Chondrocyte (in vitro differentiated cells): ENCODE measurements at regions not wholly inside any gene's neighbourhood (a gene's known extent, or its start where the extent isn't known, plus 50 kb on each side); places are given as distances from the start of the nearest gene placed in this dataset.

Source experiments
- DNase-seq: peaks from one replicate; pipeline ENCODE4 v3.0.0; 2021; ENCODE audit warnings: mixed read lengths, low spot score
- H3K27ac Mint-ChIP-seq: one replicate; pipeline ENCODE4 v1.8.0; 2021; ENCODE audit warnings: mild to moderate bottlenecking, moderate library complexity, mixed read lengths; ENCODE audit not compliant: unreplicated experiment
- H3K27me3 Mint-ChIP-seq: 2 replicates; pipeline ENCODE4 v1.8.0; 2021; ENCODE audit warnings: low read depth, mixed read lengths
- H3K36me3 Mint-ChIP-seq: 2 replicates; pipeline ENCODE4 v1.8.0; 2021; ENCODE audit warnings: low read depth, mixed read lengths
- H3K4me1 Mint-ChIP-seq: 2 replicates; pipeline ENCODE4 v1.8.0; 2021; ENCODE audit warnings: low read depth, mild to moderate bottlenecking, mixed read lengths
- H3K4me3 Mint-ChIP-seq: one replicate; pipeline ENCODE4 v1.8.0; 2021; ENCODE audit warnings: mild to moderate bottlenecking, moderate library complexity, mixed read lengths; ENCODE audit not compliant: unreplicated experiment
- H3K9me3 Mint-ChIP-seq: 2 replicates; pipeline ENCODE4 v1.8.0; 2021; ENCODE audit warnings: low read depth, mixed read lengths
- TF ChIP-seq, protein P1 (sequence below): fragments of 200-600 bp; sonication (generic); IDR thresholded peaks from 2 replicates; pipeline ENCODE4 v1.5.0; 2021; ENCODE audit warnings: antibody characterized with exemption, mild to moderate bottlenecking, moderate library complexity

DNA sequence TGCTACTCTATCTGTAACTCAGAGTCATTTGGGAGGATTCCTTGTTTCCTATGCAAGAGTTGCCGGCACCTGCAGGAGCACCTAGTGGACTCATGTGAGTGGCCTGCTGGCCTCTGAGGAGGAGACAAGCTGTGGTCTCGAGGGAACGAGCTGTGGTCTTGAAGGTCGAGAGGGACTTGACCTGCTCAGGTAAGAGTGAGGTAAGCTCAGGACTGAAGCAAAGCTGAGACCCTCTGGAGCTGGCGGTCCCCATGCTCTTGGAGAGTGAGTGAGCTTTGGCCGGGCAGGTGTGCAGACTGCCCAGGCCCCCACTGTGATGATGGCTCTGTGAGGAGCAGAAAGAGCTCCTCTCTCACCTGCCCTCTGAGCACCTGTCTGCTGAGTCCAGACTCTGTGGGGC, 214.3 kb downstream of the MYLK4 start:
- TF ChIP-seq, protein P1, sequence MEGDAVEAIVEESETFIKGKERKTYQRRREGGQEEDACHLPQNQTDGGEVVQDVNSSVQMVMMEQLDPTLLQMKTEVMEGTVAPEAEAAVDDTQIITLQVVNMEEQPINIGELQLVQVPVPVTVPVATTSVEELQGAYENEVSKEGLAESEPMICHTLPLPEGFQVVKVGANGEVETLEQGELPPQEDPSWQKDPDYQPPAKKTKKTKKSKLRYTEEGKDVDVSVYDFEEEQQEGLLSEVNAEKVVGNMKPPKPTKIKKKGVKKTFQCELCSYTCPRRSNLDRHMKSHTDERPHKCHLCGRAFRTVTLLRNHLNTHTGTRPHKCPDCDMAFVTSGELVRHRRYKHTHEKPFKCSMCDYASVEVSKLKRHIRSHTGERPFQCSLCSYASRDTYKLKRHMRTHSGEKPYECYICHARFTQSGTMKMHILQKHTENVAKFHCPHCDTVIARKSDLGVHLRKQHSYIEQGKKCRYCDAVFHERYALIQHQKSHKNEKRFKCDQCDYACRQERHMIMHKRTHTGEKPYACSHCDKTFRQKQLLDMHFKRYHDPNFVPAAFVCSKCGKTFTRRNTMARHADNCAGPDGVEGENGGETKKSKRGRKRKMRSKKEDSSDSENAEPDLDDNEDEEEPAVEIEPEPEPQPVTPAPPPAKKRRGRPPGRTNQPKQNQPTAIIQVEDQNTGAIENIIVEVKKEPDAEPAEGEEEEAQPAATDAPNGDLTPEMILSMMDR = no peak
- no peaks in the 10 kb centered on the region for H3K27me3 Mint-ChIP-seq
- H3K4me3 Mint-ChIP-seq = no peak overlapping the region
- H3K9me3 Mint-ChIP-seq = peaks cover 4% of the 10 kb centered on the region
- peaks cover 11% of the 10 kb centered on the region for H3K4me1 Mint-ChIP-seq
- no peak overlapping the region for H3K27ac Mint-ChIP-seq
- no peak for DNase-seq
- H3K36me3 Mint-ChIP-seq = no peaks in the 10 kb centered on the region

DNA sequence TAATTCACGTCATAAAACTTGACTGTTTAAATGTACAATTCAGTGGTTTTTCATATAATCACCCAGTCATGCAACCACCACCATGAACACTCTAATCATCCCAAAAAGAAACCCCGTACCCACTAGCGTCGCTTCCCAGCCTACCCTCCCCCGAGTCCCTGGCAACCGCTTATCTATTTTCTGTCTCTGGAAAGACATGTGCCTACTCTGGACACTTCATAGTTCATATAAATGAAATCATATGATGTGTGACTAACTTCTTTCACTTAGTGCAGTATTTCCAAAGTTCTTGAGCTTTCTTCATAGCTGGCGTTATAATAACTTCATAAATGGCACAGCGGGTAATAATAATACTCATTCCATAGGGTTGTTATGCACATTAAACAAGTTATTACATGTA, 215.2 kb downstream of the MYLK4 start:
- peaks cover 4% of the 10 kb centered on the region for H3K9me3 Mint-ChIP-seq
- no peak overlapping the region for H3K27ac Mint-ChIP-seq
- H3K4me1 Mint-ChIP-seq = peaks cover 11% of the 10 kb centered on the region
- TF ChIP-seq, protein P1 = no peak
- no peaks in the 10 kb centered on the region for H3K27me3 Mint-ChIP-seq
- no peaks in the 10 kb centered on the region for H3K36me3 Mint-ChIP-seq
- H3K4me3 Mint-ChIP-seq = no peak overlapping the region
- DNase-seq = no peak

DNA sequence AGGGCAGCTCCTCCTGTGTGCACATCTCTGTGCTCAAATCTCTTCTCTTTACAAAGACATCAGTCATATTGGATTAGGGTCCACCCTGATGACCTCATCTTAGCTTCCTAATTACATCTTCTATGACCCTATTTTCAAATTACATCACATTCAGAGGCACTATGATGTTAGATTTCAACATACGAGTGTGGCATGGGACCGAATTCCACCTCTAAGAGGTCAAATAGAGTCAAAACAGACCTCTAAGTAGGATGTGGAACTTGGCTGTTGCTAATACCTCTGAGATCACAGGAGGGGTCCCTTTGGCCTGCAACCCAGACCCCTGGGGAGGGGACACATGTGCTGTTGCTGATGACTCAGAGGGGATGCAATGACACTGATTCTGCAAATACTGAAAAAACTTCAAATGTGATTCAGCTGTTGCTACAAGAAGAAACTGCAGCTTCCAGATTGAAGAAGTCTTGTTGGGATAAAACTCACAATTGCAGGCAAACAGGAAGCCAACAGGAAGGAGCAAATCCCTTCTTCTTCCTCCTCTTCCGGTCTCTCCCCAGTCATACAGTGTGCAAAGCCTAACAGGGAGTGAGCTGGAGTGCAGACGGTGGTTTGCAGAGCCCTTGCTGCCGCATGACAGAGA, 216.2 kb downstream of the MYLK4 start:
- no peak for DNase-seq
- no peaks in the 10 kb centered on the region for H3K27me3 Mint-ChIP-seq
- TF ChIP-seq, protein P1 = no peak
- no peak overlapping the region for H3K27ac Mint-ChIP-seq
- H3K4me3 Mint-ChIP-seq = no peak overlapping the region
- H3K4me1 Mint-ChIP-seq = peaks cover 11% of the 10 kb centered on the region
- H3K36me3 Mint-ChIP-seq = no peaks in the 10 kb centered on the region
- H3K9me3 Mint-ChIP-seq = peaks cover 4% of the 10 kb centered on the region

DNA sequence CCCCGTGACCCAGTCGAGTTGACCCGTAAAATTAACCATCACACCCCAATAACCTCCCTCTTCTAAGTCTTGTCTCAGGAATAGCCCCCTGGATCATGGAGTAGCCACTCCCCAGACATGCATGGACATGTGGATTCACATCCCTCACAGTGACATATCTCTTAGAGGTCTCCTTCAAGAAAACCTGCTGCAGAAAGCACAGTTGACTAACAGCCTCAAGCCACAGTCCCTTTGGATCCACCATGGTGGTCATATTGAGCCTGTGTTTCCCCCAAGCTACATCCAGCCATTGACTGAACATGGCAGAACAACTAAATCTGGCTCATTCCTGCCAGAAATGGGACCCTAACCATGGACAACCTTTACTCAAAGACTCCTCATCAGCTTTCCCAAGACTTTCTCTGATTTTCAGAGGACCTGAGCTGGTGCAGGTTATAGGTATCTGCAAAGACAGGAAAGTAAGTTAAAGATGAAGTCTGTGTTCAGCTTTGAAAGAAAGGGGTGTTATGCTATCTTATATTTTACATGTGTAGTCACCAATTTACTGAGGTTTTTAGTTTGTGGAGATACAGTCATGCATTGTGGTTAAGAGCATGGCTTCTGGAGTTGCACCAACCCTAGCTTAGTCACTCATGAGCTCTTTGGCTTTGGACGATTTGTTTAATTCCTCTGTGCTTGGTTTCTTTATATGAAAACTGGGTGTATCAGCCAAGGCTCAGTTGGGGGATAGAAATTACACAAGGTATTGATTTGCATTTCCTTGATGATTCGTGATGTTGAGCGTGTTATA, 219.1 kb downstream of the MYLK4 start:
- no peak overlapping the region for H3K27ac Mint-ChIP-seq
- no peak for DNase-seq
- TF ChIP-seq, protein P1 = no peak
- H3K36me3 Mint-ChIP-seq = no peaks in the 10 kb centered on the region
- H3K9me3 Mint-ChIP-seq = peaks cover 4% of the 10 kb centered on the region
- no peaks in the 10 kb centered on the region for H3K27me3 Mint-ChIP-seq
- no peak overlapping the region for H3K4me3 Mint-ChIP-seq
- peaks cover 27% of the 10 kb centered on the region for H3K4me1 Mint-ChIP-seq

DNA sequence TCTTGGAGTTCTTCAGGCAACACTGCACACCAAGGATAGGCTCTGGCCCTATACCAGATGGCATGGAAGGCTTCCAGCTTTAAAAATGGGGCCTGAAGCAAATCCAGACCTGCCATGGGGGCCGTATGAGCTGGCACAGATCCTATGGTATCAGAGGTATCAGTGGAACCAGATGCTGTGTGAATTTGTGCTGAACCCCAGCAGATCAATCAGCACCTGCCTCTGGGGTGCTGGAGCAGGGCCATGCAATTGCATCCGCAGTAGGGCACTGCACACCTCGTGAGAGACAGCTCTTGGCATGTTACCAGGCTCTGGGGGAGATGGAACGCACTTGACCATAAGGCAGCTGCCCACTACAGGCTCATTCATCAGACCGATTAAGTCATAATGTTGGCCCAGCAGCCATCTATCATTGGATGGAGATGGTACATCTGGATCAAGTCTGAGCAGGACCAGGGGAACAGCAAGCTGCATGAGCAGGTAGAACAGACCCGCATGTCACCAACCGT, 221.5 kb downstream of the MYLK4 start:
- Mint-ChIP-seq H3K36me3 (no peaks in the 10 kb centered on the region), H3K27me3 (no peaks in the 10 kb centered on the region), H3K4me1 (peaks cover 17% of the 10 kb centered on the region), H3K9me3 (peaks cover 6% of the 10 kb centered on the region), H3K27ac (no peak overlapping the region), H3K4me3 (no peak overlapping the region)
- TF ChIP-seq, protein P1 = no peak
- DNase-seq = no peak
